ENCODE measurements at regions not wholly inside any gene's neighbourhood (a gene's known extent, or its start where the extent isn't known, plus 50 kb on each side); places are given as distances from the start of the nearest gene placed in this dataset.

- DNase-seq: no peak
These were observed 463.1 kb upstream of the ARHGEF26 start for GRCh38 chr3:153658136-153658535.

DNA sequence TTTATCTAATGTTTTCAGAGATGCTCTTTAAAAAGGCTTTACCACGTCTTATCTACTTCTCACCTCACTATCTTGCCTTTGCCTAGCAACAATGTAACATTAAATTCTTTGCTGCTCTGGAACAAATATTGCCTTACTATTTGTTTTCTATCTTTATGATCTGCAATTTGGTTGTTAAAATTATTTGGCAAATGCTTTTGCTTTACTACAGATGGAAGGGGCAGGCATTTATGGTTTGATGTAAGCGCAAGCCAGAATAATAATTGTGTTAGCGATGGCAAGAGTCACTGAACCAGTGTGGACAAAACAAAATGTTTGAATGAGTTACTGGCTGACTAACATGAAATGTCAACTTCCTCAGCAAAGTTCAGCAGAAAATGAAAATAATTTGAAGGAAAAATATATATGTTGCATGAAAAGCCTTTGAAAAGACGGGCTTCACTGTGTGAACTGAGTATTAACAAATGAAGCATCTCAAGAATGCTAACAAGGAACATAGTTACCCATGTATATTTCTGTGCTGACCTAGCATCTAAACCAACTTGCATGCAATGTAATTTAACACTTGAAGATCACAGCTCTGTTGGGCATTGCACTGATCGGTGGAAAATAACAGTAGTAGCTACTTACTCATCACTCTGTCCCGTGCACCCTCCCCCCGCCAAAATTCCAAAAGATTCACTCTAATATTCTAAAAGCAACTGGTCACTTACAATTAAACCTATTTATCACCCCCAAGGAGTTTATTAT, 454.0 kb upstream of the ARHGEF26 start:
- DNase-seq: no peak

- no peak for DNase-seq
These were observed 451.7 kb upstream of the ARHGEF26 start for GRCh38 chr3:153669527-153669926.

DNA sequence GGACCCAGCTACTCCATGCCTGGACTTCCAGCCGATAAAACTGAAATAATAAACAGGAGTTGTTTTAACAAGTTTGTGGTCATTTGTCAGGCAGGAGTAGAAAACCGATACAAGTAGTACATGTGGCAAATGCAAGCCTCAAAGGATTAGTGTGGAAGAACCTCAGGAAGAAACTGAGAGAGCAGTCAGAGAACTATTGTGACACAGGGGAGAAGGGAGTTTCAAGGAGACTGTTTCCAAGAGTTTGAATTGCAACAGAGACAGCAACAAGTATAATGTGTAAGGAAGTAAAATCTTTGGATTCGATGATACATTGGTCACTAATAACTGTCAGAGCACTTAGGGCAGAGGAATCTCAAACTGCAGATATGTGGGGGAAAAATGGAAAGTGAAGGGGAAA, 450.6 kb upstream of the ARHGEF26 start:
- no peak for DNase-seq

- DNase-seq: no peak
These were observed 447.3 kb upstream of the ARHGEF26 start for GRCh38 chr3:153673853-153674252.

GRCh38 chr3:153679714-153680113, 441.5 kb upstream of the ARHGEF26 start:
- DNase-seq: no peak

- no peak for DNase-seq
These were observed 440.7 kb upstream of the ARHGEF26 start for GRCh38 chr3:153680526-153680925.

DNA sequence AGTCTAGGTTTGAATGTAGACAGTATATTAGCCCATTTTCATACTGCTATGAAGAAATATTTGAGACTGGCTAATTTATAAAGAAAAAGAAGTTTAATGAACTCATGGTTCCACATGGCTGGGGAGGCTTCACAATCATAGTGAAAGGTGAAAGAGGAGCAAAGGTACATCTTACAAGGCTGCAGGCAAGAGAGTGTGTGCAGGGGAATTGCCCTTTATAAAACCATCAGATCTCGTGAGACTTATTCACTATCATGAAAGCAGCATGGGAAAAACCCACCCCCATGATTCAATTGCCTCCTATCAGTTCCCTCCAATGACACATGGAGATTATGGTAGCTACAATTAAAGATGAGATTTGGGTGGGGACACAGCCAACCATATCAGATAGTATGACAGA, 440.1 kb upstream of the ARHGEF26 start:
- DNase-seq: no peak

GRCh38 chr3:153688301-153689120, 432.7 kb upstream of the ARHGEF26 start:
- no peak for DNase-seq

DNA sequence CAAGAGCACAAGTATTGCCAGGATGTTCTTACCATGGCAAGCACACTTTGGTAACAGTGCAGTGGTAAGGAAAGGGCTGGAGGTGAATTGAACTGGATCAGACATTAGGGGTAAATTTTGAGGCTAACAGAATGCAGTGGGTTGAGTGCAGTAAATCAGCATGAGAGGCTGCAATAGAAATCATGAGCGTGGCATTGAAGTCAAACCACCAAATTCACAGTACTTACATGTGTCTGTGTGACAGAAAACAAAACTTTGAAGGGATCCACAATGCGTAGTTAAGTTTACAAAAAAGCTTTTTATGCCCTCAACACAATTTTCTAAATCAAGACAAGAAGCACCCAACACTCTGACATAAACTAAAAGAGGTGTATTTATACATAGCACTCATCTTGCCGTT, 428.0 kb upstream of the ARHGEF26 start:
- DNase-seq: no peak

DNA sequence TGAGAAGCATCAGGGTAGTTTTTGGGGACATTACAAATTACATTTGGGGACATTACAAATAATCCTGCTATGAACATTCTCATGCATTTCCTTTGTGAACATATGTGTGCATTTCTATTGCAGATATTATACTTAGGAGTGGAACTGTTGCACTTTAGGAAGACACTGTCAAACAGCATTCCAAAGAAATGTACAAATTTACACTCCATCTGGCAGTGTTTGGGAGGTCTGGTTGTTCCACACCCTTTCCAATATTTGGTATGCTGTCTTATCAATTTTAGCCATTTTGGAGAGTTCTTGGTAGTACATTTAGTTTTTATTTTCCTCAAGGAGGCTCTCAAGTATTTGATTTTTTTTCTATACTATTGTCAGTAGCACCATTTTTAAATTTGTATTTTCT, 419.1 kb upstream of the ARHGEF26 start:
- no peak for DNase-seq

GRCh38 chr3:153704115-153704514, 417.1 kb upstream of the ARHGEF26 start:
- no peak for DNase-seq

- DNase-seq: no peak
These were observed 414.5 kb upstream of the ARHGEF26 start for GRCh38 chr3:153706706-153707105.

DNA sequence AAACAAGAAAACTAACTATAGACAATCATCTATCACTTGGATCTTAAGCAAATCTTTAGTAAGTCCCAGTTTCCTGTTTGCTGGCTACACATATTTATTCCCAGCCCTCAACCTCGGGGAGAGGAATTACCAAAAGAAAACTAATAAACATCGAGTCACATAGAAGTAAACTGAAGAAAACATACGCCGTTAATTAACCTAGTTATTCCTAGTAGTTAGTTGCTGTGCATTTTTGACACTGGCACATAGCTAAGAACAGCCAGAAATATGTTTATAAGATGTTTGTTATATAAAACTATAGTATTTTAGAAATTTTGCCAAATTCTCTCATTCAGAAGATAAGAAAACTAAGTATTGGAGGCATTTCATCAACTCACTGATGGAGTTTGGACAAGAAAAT, 407.2 kb upstream of the ARHGEF26 start:
- DNase-seq: no peak

DNA sequence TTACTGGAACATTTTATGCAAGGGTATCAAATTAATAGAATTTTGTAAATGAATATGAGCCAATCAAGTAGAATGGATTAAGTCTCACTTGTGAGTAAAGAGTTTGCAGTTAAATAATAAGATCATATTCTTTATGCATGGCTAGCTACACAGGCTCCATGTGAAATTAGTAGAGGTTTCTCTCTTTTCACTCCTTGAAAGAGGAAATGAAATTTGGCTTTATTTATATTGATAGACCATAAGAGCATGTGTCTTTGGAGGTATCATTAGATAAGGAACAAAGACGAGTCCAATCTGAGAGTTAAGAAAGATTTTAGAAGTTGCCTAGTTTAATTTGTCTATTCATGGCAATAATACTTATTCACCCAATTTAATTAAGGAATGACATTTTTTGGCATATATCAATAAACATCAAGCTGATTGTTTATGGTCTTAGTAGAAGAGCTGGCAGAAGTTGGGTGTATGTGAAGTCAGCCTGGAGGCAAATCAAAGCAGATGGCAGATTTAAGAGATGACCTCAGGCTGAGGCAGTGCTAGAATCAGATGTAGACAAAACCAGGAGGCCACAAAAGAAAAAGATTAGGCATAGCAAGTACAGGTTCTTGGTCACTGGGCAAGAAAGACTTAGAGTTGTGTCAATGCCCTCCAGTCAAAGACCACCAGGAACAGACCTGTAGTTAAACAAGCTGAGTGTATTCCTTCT, 406.5 kb upstream of the ARHGEF26 start:
- no peak for DNase-seq

DNA sequence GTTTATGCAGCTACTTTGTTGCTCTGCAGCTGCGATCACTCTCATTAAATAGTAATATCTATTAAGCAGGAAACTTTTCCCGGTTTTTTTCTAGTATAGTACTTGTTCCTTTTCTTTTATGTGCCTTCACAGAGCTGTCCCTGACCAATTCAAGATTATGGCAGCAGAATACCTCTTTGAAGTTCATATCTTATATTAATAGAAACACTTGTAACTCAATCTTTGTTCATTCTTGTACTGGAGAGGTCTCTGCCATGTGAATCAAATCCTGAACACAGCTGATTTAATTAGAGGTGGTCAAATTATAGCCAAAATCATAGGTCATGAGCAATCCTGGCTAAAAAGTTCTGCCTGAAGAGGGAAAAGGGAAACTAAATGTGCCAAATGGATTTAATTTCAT, 399.0 kb upstream of the ARHGEF26 start:
- peak; percentile 20 for DNase-seq

DNA sequence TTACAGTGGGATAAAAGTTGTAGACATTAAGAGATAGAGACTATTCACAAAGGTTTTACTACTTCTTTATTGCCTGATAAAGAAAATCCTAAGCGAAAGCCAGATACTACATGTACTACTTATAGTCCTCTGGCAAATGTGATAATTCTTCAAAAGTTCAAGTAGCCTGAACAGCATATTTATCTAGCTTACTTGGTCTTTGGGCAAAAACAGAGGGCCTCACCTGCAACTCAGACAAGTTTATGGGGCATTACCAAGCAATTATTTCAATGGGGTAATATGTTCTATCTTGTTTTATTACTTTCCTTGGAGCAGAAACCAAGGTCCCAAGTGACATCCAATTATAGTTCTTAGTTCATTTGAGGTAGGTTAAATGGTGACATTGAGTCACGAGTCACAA, 390.1 kb upstream of the ARHGEF26 start:
- DNase-seq: no peak

- no peak for DNase-seq
These were observed 386.2 kb upstream of the ARHGEF26 start for GRCh38 chr3:153734777-153735551.

DNA sequence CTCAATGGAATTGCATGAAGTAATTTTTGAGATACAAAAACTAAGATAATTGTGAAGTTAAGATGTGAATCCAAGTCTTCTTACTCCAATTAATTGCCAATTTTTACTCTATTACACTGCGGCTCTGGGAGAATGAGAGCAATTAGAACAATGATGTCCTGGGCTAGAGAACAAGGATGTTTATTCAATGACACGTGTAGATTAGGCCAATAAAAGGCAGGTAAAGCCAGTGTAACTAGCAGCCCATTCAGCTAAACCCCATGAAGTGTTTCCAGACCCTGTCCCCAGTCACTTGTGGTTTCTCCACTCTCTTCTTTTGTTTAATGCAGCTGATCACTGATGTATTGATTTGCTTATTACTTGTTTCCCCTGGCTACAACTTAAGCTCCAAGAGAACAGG, 381.1 kb upstream of the ARHGEF26 start:
- DNase-seq: no peak

DNA sequence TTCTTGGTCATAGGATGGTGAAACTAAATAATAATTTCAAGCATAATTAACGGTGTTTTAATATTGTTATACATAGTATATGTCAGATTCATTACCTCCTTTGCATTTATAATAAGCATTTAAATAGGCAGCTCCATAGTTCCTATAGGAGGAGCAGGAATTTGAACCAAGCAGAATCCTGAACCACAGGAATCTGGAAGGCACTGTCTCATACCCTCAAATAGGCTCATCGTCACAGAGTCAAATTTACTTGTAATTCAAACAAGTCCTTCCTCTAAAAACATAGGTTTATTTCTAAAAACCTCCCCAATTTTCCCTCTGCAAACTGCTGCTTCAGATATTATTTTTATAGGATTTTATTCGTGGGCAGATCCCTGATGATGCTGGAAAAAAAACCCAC, 376.3 kb upstream of the ARHGEF26 start:
- no peak for DNase-seq

- no peak for DNase-seq
These were observed 375.0 kb upstream of the ARHGEF26 start for GRCh38 chr3:153746211-153746610.

- peak; percentile 38 for DNase-seq
These were observed 372.1 kb upstream of the ARHGEF26 start for GRCh38 chr3:153749070-153749610.
